Stimulated activated CD4-positive, alpha-beta T cell treated with anti-CD3 and anti-CD28 coated beads, Interleukin-1b, Interleukin-23, amount 100 ng/mL, for 4 hours (primary cell): ENCODE measurements at regions not wholly inside any gene's neighbourhood (a gene's known extent, or its start where the extent isn't known, plus 50 kb on each side); places are given as distances from the start of the nearest gene placed in this dataset.

Experiments used
- DNase-seq, 2 donors: peaks; one replicate each; pipeline ENCODE4 v3.0.0-alpha.2; 2020; ENCODE audit warnings: low read depth in 2 of 2

DNA sequence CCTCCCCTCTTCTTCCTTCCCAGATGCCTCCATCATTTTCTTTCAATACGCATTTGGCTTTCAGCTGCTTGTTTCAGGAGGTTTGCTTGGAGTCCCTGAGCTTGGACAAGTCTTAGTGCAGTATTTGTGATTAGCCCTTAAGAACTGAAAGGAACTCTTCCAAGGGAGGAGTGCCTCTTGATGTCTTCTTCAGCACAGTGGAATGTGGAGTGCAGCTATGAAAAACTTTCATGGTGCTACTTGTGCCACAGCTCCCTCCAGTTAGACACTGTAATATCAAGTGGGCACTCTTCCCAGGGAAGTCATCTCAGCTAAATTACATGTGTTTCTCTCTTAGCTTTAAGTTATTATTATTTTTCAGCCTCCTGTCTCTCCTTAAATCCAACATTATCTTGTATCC is 173.1 kb downstream of the NECTIN3 start:
- no peak for DNase-seq

DNA sequence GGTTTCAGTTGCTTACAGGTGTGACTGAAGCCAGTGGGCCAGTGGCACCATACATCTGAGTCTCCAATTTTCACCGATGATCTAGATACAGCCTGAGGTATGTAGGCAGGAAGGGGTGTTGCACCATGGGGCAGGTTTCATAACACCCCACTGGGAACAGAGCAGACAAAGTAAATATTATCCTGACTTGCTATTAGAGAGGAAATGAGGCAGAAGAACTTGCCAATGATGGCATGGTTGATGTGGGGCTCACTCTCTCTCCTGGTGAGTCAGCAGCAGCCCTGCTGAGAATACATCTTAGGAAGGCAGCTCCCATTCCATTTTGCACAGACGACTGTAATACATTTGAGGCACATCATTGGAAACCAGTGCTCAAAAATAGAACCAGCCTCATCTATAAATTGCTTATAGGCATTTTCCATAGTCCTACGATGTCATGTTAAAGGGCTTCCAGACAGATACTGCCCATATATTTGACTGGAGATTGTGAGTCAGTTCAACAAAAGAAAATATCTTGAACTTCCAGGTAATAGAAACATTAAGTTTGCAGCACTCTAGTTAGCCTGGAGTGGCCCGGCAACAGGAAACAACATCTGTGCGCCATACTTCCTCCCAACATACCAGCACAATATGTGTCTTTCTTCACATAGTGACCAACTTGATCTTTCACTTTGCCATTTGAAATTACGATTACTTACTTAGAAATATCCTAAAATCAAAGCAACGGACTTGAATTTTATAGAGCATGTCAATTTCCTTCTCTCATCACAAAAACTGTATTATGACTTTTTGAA is 175.5 kb downstream of the NECTIN3 start:
- DNase-seq = no peak

DNA sequence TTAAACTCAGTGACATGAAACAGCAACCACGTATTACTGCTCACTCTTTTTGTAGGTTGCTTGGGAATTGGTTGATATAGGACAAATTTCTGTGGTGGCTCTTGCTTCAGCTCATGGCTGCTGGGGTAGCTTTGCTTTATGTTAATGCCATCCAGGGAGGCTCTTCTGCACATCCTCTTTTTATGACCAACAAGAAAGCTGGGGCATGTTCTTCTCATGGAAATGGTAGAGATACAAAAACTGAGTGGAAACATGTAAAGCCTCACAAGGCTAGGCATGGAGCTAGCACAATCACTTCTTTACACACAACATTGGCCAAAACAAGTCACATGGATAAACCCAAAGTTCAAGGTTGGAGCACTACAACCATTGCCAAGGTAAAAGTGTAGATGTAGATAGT is 176.8 kb downstream of the NECTIN3 start:
- DNase-seq = no peak

DNA sequence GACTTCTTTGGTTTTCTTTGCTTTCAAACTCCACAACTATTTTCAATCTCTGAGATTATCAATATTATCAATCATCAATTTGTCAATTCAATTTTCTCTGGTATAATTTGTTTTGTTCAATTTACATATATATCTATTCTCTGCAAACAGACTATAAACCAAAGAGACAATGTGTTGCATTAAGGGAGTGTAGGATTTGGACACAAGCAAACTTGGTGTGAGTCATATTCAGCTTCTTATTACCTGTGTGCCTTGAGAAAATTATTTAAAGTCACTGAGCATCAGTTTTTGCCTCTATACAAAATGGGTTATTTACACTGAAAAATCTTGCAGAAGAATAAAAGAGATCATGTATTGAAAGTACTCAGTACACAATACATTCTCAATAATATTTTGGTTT is 177.8 kb downstream of the NECTIN3 start:
- no peak for DNase-seq

DNA sequence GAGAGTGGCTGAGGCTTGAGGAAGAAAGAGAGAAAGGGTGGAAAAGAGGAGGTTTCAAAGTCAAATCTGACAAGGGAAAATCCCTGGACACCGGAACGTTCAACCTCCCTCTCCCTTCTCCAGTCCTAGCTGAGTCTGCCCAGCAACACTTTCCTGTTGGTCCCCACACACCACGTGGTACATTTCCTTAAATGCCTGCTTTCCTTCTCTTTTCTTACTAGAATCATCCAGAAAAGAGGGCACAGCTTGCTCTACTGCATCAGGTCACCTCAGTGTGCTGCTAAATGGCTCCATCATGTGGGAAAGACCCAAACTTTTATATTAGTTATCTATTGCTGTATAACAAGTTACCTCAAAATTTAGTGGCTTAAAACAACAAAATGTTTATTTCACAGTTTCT is 181.2 kb downstream of the NECTIN3 start:
- DNase-seq = no peak

DNA sequence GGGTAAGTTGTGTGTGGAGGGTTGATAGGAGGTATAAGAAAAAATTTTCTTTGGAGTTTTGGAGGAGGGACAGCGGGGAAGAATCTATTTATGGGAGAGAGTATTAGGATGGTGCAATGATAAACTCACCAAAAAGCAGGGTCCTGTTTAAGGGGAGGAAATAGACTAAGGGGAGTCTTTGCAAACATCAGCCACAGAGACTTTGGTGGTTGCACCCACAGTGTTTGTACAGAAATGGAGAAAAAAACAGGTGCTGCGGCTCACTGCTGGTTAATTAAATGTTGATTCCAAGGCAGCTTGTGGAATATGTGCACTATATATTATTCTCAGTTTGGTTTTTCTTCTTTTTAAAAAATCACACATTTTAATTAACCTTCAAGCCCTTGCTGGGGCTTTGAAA is 182.1 kb downstream of the NECTIN3 start:
- no peak for DNase-seq

DNA sequence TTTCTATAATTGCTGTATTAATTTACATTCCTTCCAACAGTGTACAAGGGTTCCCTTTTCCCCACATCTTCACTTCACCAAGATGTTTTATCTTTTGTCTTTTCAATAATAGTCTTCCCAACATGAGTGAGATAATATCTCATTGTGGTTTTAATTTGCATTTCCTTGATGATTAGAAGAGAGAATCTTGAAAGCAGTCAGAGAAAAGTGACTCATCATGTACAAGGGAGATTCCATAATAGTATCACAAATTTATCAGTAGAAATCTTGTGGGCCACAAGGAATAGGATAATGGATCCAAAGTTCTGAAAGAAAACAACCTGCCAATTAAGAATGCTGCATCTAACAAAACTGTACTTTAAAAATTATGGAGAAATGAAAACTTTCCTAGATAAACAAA is 189.3 kb downstream of the NECTIN3 start:
- no peak for DNase-seq

DNA sequence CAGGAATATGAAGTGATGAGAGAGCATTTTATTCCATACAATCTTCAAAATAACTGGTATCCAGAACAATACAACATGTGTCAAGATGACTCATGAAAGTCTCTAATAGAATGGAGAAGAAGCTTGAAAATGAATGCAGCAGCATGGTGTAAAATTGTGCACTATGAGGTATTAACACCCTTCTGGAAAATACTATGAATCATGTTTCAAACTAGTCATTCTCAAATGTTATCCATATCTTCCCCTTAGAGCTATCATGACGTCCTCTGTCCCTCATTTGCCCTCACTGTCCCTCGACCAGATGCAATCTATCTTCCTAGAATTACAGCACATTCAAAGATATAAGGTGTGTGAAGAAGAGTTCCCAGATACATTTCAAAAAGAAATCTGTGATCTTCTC is 198.2 kb downstream of the NECTIN3 start:
- no peak for DNase-seq

DNA sequence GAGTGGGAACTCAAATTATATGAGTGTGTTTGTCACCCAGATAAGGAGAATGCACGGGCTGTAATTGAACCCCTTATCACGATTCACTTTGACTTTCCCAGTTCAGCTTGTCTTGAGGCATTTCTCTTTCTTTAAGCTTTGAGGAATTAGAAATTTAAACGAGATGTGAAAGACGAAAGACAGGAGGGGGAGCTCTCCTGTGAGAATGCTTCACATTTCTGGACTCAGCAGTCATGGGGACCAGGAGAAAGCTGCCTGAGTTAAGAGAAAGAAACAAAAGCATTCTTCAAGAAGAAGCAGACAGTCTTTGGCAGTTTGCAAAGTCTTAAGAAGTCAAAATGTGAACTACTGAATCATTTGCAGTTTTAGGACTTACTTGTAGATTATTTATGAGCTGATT is 205.6 kb downstream of the NECTIN3 start:
- DNase-seq = no peak

DNA sequence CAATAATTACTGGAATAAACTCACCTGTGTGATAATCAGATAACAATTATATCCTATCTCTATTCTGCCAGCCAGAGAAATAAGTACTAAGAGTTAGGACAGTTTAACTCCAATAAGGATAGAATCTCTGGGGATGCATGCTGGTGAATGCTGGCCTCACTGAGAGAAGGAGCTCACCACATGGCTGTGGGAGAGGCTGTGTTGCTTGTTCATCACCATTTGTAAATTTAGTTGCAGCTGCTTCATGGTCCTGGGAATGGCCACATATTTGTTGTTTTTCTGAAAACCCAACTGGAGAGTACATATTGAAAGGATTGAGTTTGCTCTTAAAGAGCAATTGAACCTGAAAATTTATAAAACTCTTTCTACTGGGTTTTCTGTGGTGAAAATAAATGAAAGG is 207.3 kb downstream of the NECTIN3 start:
- DNase-seq = no peak

DNA sequence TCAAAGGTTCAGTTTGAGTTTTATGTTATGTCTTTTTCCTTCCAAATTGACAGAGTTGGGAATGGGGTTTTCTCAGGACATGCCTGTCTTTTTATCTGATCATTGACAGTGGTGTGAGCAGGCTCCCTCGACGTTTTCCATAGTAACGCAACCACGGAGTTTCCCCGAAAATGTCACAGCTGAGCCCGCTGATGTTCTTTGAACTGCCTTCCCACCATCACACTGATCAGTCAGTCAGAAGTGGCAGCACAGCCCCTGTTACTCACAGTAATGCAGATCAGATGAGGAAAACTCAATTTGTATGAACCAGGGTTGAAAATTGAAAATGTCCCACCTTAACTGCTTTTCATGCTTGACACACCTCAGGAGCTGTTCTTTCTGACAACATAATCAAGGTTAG is 210.4 kb downstream of the NECTIN3 start:
- DNase-seq = peak in 1 of 2 donors; percentile 2

DNA sequence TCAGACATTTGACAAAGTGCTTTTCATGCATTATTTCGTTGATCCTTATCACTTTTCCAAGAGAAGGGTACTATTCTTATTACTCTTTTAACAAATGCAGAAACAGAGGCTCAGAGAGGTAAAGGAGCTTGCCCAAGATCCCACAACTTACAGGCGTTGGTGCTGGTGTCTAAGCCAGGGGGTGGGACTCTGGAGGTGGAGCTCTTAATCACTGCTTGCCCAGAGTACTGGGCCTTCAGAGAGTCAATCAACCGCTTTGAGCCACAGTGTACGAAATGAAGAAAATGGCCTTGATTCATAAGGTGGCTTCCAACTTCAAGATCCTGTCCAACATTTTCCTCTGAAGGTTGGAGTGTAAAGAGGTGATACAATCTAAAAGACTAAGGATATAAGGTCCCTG is 211.5 kb downstream of the NECTIN3 start:
- no peak for DNase-seq

DNA sequence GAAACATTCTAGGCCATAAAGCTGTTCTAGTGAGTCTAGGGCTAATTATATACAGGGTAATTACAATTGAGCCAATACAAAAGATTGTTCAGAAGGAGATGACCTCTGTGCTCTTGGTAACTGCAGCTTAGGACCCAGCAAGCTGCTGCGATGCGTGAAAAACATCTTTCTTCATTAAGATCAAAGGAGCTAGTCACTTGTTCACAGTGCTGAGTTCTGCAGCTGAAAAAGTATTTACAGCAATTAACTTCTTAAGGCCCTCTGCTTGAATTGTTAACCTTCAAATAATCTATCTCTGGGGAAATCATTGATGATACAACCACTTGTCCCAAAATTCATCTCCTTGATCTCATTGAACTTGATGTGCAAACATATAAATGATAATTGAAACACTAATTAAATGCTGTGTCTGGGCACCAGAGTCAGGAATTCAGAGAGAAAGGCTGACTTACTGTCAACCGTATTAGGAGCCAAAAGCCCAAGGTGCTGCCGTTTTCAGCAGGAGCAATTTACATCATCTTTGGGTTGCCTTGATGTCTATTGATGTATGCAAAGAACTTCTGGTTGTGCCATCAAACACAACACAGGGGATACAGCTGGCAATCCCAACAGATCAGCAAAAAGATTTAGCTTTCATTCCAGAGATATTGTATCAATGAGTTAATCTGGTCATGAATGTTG is 213.0 kb downstream of the NECTIN3 start:
- DNase-seq = no peak

DNA sequence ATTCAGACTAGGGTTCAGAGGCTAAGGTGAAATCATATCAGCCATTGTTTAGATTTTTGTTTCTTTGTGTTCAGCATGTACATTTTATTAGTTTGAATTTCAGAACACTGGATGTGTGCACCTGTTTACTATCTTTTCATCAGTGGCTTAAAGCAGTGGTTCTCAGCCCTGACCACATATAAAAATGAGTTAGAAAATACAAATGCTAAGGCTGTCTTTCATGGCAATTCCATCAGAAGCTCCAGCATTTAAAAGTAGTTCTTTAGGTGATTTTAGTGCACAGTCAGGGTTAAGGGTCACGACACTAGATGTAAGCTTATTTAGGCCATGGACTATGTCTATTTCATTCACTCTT is 213.5 kb downstream of the NECTIN3 start:
- DNase-seq = no peak

DNA sequence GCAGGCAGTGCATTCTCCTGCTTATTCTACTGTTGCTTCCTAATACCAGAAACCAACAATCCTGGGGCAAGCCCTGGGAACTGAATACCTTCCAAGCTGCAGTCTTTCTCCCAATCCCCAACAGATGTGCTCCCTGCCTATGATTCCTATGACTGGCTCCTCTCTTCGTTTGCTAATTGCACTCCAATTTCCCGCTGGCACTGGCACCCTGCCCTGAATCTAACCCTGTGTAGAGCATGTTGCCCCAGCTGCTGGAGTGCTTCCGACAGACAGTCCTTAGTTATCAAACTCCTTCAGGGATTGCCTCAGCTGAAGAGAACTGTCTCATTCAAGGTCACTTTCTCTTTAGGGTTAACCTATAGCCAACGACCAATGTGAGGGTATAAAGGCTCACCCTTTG is 214.1 kb downstream of the NECTIN3 start:
- DNase-seq = no peak

DNA sequence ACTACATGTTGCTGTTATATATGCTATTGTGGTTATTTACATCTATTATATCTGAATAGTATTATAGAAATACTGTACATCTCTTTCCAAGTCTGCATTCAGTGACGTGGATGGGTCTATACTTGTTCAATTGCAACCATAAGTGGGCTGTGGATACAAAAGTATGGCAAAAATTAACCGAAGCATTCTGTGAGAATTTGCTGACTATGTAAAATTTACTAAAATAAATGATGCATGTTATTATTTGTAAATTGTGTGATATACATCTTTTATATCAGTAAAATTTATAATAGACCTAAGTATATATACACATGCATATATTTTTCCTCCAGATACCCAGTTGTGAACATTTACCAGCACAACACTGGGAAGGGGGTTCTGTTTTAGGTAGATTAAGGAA is 215.1 kb downstream of the NECTIN3 start:
- DNase-seq = no peak

DNA sequence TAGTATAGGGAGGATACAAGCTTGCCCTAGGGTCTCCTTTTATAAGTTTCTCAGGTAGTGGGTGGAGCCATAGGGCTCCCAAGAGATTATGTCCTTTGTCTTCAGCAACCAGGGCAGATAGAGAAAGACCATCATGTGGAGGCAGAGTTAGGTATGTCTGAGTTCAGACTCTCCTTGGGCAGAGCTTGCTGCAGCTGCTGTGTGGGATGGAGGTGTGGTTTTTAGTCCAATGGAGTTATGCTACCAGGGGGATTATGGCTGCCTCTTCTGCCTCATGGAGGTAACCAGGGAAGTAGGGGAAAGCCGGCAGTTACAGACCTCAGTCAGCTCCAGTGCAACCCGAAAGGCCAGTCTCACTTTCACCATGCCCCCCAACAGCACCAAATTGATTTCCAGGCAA is 220.5 kb downstream of the NECTIN3 start:
- no peak for DNase-seq

DNA sequence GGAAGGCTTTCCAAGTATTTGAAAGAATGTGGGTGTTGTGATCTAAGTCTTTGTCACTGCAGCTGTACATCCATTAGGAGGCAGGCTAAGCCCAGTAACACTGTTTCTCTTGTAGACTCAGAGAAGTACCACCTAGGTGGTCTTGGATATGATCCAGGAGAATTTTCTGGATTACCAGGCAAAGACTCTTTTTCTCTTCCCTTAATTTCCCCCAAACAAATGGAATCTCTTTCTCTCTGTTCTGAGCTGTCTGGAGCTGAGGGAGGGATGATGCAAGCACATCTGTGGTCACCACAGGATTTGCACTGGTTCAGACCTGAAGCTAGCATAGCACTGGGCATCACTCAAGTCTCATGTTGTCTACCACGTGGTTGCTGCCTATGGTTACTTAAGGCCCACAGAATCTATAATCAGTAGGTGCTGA is 227.6 kb downstream of the NECTIN3 start:
- DNase-seq = no peak

DNA sequence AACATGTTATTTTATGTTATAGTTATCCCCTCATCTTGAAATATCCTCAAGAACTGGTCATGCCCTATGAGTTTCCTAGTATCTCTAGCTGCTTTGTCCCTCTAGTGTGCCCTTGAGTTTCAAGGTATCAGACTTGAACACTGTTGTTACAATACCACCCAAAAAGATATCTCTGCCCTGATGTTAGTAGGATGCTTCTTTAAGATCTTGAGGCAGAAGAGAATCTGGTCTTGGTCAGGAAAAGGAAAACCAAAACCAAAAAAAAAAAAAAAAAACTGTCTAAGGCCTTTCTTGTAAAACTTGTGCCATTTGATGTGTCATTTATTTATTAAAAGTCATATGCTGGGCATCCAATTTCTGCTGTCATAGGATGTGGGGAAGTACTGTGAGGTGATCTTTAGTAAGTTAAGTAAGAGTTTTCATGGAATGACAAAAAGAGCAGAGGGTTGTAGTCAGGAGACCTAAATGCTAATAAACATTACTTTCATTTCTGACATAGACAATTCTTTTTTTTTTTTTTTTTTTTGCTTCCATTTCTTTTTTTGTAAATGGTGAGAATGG is 229.7 kb downstream of the NECTIN3 start:
- DNase-seq = no peak

DNA sequence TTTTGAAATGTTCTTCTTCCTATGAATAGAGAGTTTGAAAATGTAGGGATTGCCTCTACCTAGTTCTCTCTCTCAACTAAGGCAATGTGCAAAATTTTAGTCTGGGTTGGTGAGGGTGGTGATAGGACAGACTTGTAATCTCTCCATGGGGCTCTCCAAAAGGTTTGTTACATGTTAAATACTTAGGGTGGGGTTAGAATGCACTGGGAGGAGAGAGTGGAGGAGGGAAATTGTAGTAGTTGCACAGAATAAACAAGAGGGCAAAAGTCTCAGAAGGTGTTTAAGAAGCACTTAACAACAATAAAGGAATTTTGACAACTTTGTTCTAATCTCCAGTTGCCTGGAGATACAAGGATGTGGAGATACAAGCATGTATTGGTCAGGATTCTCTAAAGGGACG is 230.4 kb downstream of the NECTIN3 start:
- DNase-seq = no peak

DNA sequence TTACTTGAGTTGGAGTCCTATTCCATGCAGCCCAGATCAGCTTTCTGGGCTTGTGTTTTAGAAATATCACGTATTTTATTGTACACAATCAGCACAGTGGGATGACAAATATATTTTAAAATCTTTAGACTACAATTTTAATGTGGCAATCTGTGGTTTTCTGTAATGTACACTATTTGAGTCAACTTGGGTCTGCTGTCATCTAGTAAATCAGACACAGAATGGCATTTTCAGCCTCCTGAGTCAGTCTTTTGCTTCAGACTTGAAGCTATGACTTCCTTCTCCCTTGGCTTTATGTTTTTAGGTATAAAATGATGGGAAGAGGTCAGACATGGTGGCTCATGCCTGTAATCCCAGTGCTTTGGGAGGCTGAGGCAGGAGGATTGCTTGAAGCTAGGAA is 232.1 kb downstream of the NECTIN3 start:
- DNase-seq = no peak

DNA sequence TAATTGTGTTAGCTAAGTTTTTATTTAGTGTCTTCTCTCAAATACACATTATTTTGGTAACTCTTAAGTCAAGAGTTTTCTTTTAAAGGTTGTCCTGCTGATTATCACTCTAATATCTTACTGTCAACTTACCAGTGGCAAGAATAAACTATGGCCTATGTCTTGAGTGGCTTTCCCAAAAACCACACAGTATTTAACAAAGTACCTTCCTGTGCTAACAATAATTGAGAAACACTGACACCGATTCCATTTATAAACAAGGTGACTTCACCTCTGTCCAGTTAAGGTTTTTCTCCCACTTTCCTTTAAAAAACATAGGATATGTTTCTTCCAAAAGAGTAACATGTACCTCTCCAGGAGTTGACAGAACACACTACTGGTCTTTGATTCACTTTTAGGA is 234.3 kb upstream of the CD96 start:
- DNase-seq = no peak

DNA sequence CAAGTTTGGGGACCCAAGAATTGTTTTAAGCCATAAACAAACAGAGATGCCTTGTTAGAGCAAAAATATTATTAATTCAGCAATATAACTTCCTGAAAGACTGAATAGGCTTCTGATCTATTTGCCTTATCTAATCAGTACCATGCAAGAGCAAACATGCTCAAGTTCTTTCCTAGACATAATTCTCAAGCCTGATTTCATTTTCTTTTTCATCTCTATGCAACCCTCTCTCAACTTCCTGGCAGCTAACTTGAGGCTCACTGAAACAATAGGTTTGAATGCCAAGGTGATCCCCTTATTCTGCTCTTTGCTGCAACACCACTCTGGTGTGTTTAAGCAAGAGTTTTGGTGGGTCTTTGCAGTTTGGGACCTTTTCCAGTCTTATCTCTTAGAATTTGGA is 230.9 kb upstream of the CD96 start:
- no peak for DNase-seq
